ENCODE measurements at regions not wholly inside any gene's neighbourhood (a gene's known extent, or its start where the extent isn't known, plus 50 kb on each side); places are given as distances from the start of the nearest gene placed in this dataset.

- H3K4me2 ChIP-seq = peak overlapping the region; percentile 45; the same call in 1 of the 2 replicates
Measured at GRCh38 chr2:152227969-152228592, 52.5 kb upstream of the STAM2 start.

DNA sequence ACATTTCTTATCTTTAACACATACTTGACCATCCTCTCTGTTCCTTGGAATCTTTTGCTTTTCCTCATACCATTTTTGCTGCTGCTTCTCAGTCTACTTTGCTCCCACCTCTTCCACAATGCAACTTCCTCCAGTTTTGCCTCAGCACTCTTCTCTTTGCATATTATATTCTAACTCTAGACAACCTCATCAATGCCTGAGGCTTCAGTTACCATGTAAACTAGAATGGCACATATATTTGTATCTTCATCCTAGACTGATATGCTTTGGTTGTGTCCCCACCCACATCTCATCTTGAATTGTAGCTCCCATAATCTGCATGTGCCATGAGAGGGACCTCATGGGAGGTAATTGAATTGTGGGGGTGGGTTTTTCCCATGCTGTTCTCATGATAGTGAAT lies 55.9 kb upstream of the STAM2 start:
- Histone ChIP-seq H3K4me2 (no peak overlapping the region), H3K9ac (no peak overlapping the region), H3K27me3 (no peaks in the 10 kb centered on the region), H3K4me1 (peaks cover 9% of the 10 kb centered on the region), H3K27ac (no peak overlapping the region), H4K20me1 (no peaks in the 10 kb centered on the region), H3K36me3 (no peaks in the 10 kb centered on the region), H3K4me3 (no peak overlapping the region), H3K9me3 (peaks cover 10% of the 10 kb centered on the region)
- no peak for TF ChIP-seq Cebpa-rat (IDR thresholded peaks at IDR 0.05)

More at GRCh38 chr2:152227969-152228592, 52.5 kb upstream of the STAM2 start:
- no peak for TF ChIP-seq Cebpa-rat (IDR thresholded peaks at IDR 0.05)
- Histone ChIP-seq H3K27ac (no peak overlapping the region; the same call in 1 of the 2 replicates), H4K20me1 (no peaks in the 10 kb centered on the region), H3K4me3 (no peak overlapping the region), H3K36me3 (no peaks in the 10 kb centered on the region), H3K4me1 (peaks cover 22% of the 10 kb centered on the region), H3K9ac (no peak overlapping the region), H3K27me3 (no peaks in the 10 kb centered on the region), H3K9me3 (peaks cover 10% of the 10 kb centered on the region)

- H3K27ac ChIP-seq = no peak overlapping the region
- TF ChIP-seq Cebpa-rat (IDR thresholded peaks at IDR 0.05) = no peak
- H3K9me3 ChIP-seq = peaks cover 30% of the 10 kb centered on the region
- no peaks in the 10 kb centered on the region for H3K4me1 ChIP-seq
- H3K4me3 ChIP-seq = no peak overlapping the region
- no peaks in the 10 kb centered on the region for H3K36me3 ChIP-seq
- no peak overlapping the region for H3K9ac ChIP-seq
- no peaks in the 10 kb centered on the region for H3K27me3 ChIP-seq
- H4K20me1 ChIP-seq = no peaks in the 10 kb centered on the region
- no peak overlapping the region for H3K4me2 ChIP-seq
Measured at GRCh38 chr2:152234277-152234676, 58.7 kb upstream of the STAM2 start.

DNA sequence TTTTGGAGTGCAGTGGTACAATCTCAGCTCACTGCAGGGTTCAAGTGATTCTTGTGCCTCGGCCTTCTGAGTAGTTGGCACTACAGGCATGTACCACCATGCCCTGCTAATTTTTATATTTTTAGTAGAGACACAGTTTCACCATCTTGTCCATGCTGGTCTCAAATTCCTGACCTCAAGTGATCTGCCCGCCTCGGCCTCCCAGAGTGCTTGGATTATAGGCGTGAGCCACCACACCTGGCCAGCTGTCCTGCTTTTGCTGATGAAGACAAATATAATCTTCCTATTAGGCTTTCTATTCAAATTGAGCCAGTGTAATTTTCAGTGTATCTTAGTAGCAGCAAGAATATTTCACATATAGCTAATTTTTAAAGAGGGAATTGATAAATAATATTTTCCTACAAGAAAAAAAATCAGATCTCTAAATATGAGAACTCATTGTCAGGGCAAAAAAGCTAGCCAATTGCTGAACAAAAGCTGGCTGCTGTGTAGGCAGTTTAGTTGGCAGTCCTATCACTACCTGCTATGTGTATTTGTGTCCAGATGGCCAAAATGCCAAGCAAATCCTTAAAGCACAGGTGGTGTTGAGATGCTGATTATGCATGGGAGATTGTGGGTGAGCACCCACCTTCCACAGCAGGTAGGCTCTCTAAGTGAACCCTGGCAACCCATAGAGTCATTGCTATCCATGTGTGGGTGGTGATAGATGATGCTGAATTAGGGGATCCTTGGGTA lies 60.8 kb upstream of the STAM2 start:
- Histone ChIP-seq H3K9me3 (peaks cover 49% of the 10 kb centered on the region), H3K36me3 (no peaks in the 10 kb centered on the region), H3K9ac (no peak overlapping the region), H3K27ac (no peak overlapping the region), H3K27me3 (no peaks in the 10 kb centered on the region), H3K4me3 (no peak overlapping the region), H3K4me2 (no peak overlapping the region), H3K4me1 (peaks cover 8% of the 10 kb centered on the region), H4K20me1 (no peaks in the 10 kb centered on the region)
- TF ChIP-seq Cebpa-rat (IDR thresholded peaks at IDR 0.05) = no peak

DNA sequence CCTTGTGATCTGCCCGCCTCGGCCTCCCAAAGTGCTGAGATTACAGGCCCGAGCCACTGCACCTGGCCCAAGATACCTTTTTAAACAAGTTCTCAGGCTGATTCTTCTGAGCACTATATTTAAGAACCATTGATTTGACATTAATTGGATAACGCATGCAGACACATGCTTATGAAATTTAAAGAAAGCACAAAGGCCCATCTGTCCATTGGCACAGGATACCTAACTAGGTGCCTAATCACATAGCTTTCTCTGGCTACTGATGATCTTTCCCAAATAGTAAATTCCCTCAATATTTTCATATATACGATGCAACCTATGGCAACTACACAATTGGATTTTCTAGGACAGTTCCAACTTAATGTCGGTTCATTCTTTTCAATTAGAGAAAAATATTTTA lies 62.5 kb upstream of the STAM2 start:
- H3K27ac ChIP-seq = no peak overlapping the region
- no peaks in the 10 kb centered on the region for H4K20me1 ChIP-seq
- H3K4me2 ChIP-seq = no peak overlapping the region
- no peak overlapping the region for H3K9ac ChIP-seq
- H3K4me1 ChIP-seq = peaks cover 25% of the 10 kb centered on the region
- H3K9me3 ChIP-seq = peaks cover 43% of the 10 kb centered on the region
- no peaks in the 10 kb centered on the region; the same call in 1 of the 2 replicates for H3K36me3 ChIP-seq
- H3K4me3 ChIP-seq = no peak overlapping the region
- no peaks in the 10 kb centered on the region for H3K27me3 ChIP-seq
- TF ChIP-seq Cebpa-rat (IDR thresholded peaks at IDR 0.05) = no peak

GRCh38 chr2:152240559-152241231 lies 65.1 kb upstream of the STAM2 start:
- no peak overlapping the region for H3K9ac ChIP-seq
- no peaks in the 10 kb centered on the region for H3K27me3 ChIP-seq
- no peak for TF ChIP-seq Cebpa-rat (IDR thresholded peaks at IDR 0.05)
- peak overlapping the region; percentile 84 for H3K4me2 ChIP-seq
- no peaks in the 10 kb centered on the region; the same call in 1 of the 2 replicates for H3K36me3 ChIP-seq
- H3K4me1 ChIP-seq = peaks cover 51% of the 10 kb centered on the region
- peaks cover 43% of the 10 kb centered on the region for H3K9me3 ChIP-seq
- no peaks in the 10 kb centered on the region for H4K20me1 ChIP-seq
- peak overlapping the region; percentile 88; the same call in 1 of the 2 replicates for H3K27ac ChIP-seq
- no peak overlapping the region for H3K4me3 ChIP-seq

GRCh38 chr2:152241948-152242729 lies 66.6 kb upstream of the STAM2 start:
- peak overlapping the region; percentile 88 for H3K27ac ChIP-seq
- no peak for TF ChIP-seq Cebpa-rat (IDR thresholded peaks at IDR 0.05)
- H3K4me3 ChIP-seq = no peak overlapping the region
- H3K36me3 ChIP-seq = no peaks in the 10 kb centered on the region; the same call in 1 of the 2 replicates
- peaks cover 42% of the 10 kb centered on the region for H3K9me3 ChIP-seq
- no peak overlapping the region for H3K9ac ChIP-seq
- no peaks in the 10 kb centered on the region for H4K20me1 ChIP-seq
- H3K4me2 ChIP-seq = peak overlapping the region; percentile 84
- peaks cover 65% of the 10 kb centered on the region for H3K4me1 ChIP-seq
- H3K27me3 ChIP-seq = no peaks in the 10 kb centered on the region

- Histone ChIP-seq H3K4me3 (no peak overlapping the region; the same call in 1 of the 2 replicates), H3K36me3 (no peaks in the 10 kb centered on the region; the same call in 1 of the 2 replicates), H3K27me3 (no peaks in the 10 kb centered on the region), H3K27ac (peak overlapping the region; percentile 88), H3K4me2 (peak overlapping the region; percentile 84), H3K9me3 (peaks cover 34% of the 10 kb centered on the region), H4K20me1 (no peaks in the 10 kb centered on the region), H3K9ac (no peak overlapping the region), H3K4me1 (peaks cover 73% of the 10 kb centered on the region)
- TF ChIP-seq Cebpa-rat (IDR thresholded peaks at IDR 0.05) = no peak
Measured at GRCh38 chr2:152242787-152243472, 67.4 kb upstream of the STAM2 start.
